H1 (cell line): ENCODE measurements at regions not wholly inside any gene's neighbourhood (a gene's known extent, or its start where the extent isn't known, plus 50 kb on each side); places are given as distances from the start of the nearest gene placed in this dataset.

ENCODE experiments used
- CTCF ChIA-PET: fragments of 300-600 bp; sonication (Branson Sonifier 250); formaldehyde crosslinking; loops from one replicate; lab custom pipeline; 2021; ENCODE audit not compliant: partially characterized antibody; lab: Charles Lee
- POLR2A ChIA-PET: fragments of 300-600 bp; sonication (Branson Sonifier 250); formaldehyde crosslinking; loops from one replicate; lab custom pipeline; 2021; ENCODE audit warnings: inconsistent platforms; ENCODE audit not compliant: partially characterized antibody; lab: Charles Lee
- DNase-seq, 2 experiments: peaks; one replicate each; pipeline versions ENCODE4 v3.0.0 to v3.0.0-alpha.2; 2010 to 2022; ENCODE audit warnings: low spot score in 2 of 2, low read depth in 1 of 2, mixed read lengths in 1 of 2
- FAIRE-seq: peaks from 2 replicates; lab custom pipeline; 2011; peaks lifted over from hg19 to GRCh38; lab: Jason Lieb, UNC
- H2AFZ ChIP-seq: 2 replicates; pipeline ENCODE4 v1.8.1; 2012; ENCODE audit warnings: low read length, inconsistent platforms
- H2AK5ac ChIP-seq: 2 replicates; pipeline ENCODE4 v1.6.1; 2013; ENCODE audit warnings: low read depth, low read length
- H2BK120ac ChIP-seq: replicated peaks from 2 replicates; pipeline ENCODE3; 2013; ENCODE audit warnings: low read depth, low read length, inconsistent platforms
- H2BK12ac ChIP-seq: 2 replicates; pipeline ENCODE4 v1.6.1; 2013; ENCODE audit warnings: low read depth, low read length
- H2BK15ac ChIP-seq: 2 replicates; pipeline ENCODE4 v1.6.1; 2013; ENCODE audit warnings: low read length
- H2BK20ac ChIP-seq: 2 replicates; pipeline ENCODE4 v1.6.1; 2013; ENCODE audit warnings: low read length
- H2BK5ac ChIP-seq: 2 replicates; pipeline ENCODE4 v1.6.1; 2013; ENCODE audit warnings: low read depth, low read length
- H3K14ac ChIP-seq: 2 replicates; pipeline ENCODE4 v1.6.1; 2013; ENCODE audit warnings: inconsistent platforms; ENCODE audit not compliant: insufficient read length
- H3K18ac ChIP-seq: 2 replicates; pipeline ENCODE4 v1.6.1; 2013; ENCODE audit warnings: low read length; ENCODE audit errors: extremely low read depth
- H3K23ac ChIP-seq: 2 replicates; pipeline ENCODE4 v1.6.1; 2013; ENCODE audit warnings: inconsistent platforms; ENCODE audit not compliant: insufficient read length
- H3K23me2 ChIP-seq: 2 replicates; pipeline ENCODE4 v1.6.1; 2013; ENCODE audit warnings: low read depth, low read length
- H3K27ac ChIP-seq: 2 replicates; pipeline ENCODE4 v1.6.1; 2011; ENCODE audit warnings: low read depth, low read length, inconsistent platforms
- H3K27me3 ChIP-seq, 4 experiments: replicated peaks in 1 of 4; 1 replicate in 1 of 4; 2 replicates in 3 of 4; pipeline versions ENCODE4 v1.6.1 to v1.8.1; 2011 to 2013; ENCODE audit warnings: low read length in 3 of 4, mild to moderate bottlenecking in 3 of 4, inconsistent platforms in 2 of 4, mixed read lengths in 2 of 4, moderate library complexity in 1 of 4; ENCODE audit not compliant: control insufficient read depth in 3 of 4, insufficient read depth in 3 of 4; ENCODE audit errors: extremely low read depth in 1 of 4
- H3K36me3 ChIP-seq, 4 experiments: 2 replicates each; pipeline versions ENCODE4 v1.6.1 to v1.8.1; 2011 to 2013; ENCODE audit warnings: mild to moderate bottlenecking in 4 of 4, low read length in 3 of 4, moderate library complexity in 2 of 4, control low read depth in 1 of 4, inconsistent platforms in 1 of 4; ENCODE audit not compliant: insufficient read depth in 4 of 4, control insufficient read depth in 2 of 4
- H3K4ac ChIP-seq: replicated peaks from 2 replicates; pipeline ENCODE3; 2013; ENCODE audit warnings: low read length, low read depth, mixed read lengths, inconsistent platforms; ENCODE audit not compliant: insufficient read length
- H3K4me1 ChIP-seq, 4 experiments: replicated peaks in 1 of 4; 1 replicate in 1 of 4; 2 replicates in 3 of 4; pipeline versions ENCODE4 v1.6.1 to v1.8.1; 2011 to 2013; ENCODE audit warnings: low read length in 3 of 4, inconsistent platforms in 2 of 4, mixed read lengths in 1 of 4; ENCODE audit not compliant: insufficient read depth in 4 of 4, control insufficient read depth in 3 of 4
- H3K4me2 ChIP-seq, 2 experiments: 2 replicates each; pipeline versions ENCODE4 v1.6.1 to v1.8.1; 2011 to 2013; ENCODE audit warnings: low read depth in 2 of 2, low read length in 2 of 2, control low read depth in 1 of 2, inconsistent platforms in 1 of 2, mild to moderate bottlenecking in 1 of 2; ENCODE audit not compliant: insufficient read depth in 1 of 2
- H3K4me3 ChIP-seq, 4 experiments: fragments of 200-600, 300-600 bp in 1 of 4; sonication (generic), shearing (Covaris generic), sonication (Bioruptor Twin) in 1 of 4; 2 replicates each; pipeline versions ENCODE4 v1.5.1 to v1.8.1; 2011 to 2016; ENCODE audit warnings: low read length in 4 of 4, low read depth in 3 of 4, control low read depth in 2 of 4, inconsistent platforms in 2 of 4, mild to moderate bottlenecking in 2 of 4, mixed read lengths in 1 of 4, moderate library complexity in 1 of 4; ENCODE audit not compliant: insufficient read depth in 2 of 4; ENCODE audit errors: extremely low read depth in 1 of 4
- H3K56ac ChIP-seq: replicated peaks from 2 replicates; pipeline ENCODE3; 2013; ENCODE audit warnings: low read depth, mild to moderate bottlenecking, mixed read lengths, low read length, inconsistent platforms; ENCODE audit not compliant: insufficient read length
- H3K79me1 ChIP-seq: 2 replicates; pipeline ENCODE4 v1.6.1; 2013; ENCODE audit warnings: low read depth, low read length, control low read depth
- H3K79me2 ChIP-seq, 2 experiments: 2 replicates each; pipeline versions ENCODE4 v1.6.1 to v1.8.1; 2012 to 2013; ENCODE audit warnings: low read length in 2 of 2, mild to moderate bottlenecking in 2 of 2, inconsistent platforms in 1 of 2; ENCODE audit not compliant: insufficient read depth in 2 of 2, control insufficient read depth in 1 of 2
- H3K9ac ChIP-seq, 4 experiments: replicated peaks in 1 of 4; 1 replicate in 1 of 4; 2 replicates in 3 of 4; pipeline versions ENCODE4 v1.6.1 to v1.8.1; 2011 to 2013; ENCODE audit warnings: low read depth in 3 of 4, low read length in 3 of 4, control low read depth in 2 of 4, mild to moderate bottlenecking in 2 of 4, moderate library complexity in 2 of 4, inconsistent platforms in 1 of 4; ENCODE audit errors: extremely low read depth in 1 of 4
- H3K9me3 ChIP-seq, 2 experiments: 2 replicates each; pipeline versions ENCODE4 v1.6.1 to v1.8.1; 2012 to 2013; ENCODE audit warnings: mild to moderate bottlenecking in 2 of 2, moderate library complexity in 2 of 2, control low read depth in 1 of 2, inconsistent platforms in 1 of 2, low read depth in 1 of 2, low read length in 1 of 2, mixed read lengths in 1 of 2; ENCODE audit not compliant: insufficient read depth in 2 of 2
- H4K20me1 ChIP-seq, 2 experiments: replicated peaks in 1 of 2; 2 replicates each; pipeline versions ENCODE3 to v1.8.1; 2011 to 2013; ENCODE audit warnings: inconsistent platforms in 2 of 2, low read length in 2 of 2, mild to moderate bottlenecking in 1 of 2; ENCODE audit not compliant: insufficient read depth in 2 of 2, control insufficient read depth in 1 of 2
- H4K5ac ChIP-seq: 2 replicates; pipeline ENCODE4 v1.6.1; 2013; ENCODE audit warnings: low read length, low read depth, mixed read lengths, inconsistent platforms; ENCODE audit not compliant: insufficient read length
- H4K8ac ChIP-seq: 2 replicates; pipeline ENCODE4 v1.8.0; 2013; ENCODE audit warnings: mild to moderate bottlenecking, moderate library complexity, low read length, inconsistent platforms; ENCODE audit not compliant: insufficient read depth; ENCODE audit errors: extremely low read depth
- H4K91ac ChIP-seq: replicated peaks from 2 replicates; pipeline ENCODE3; 2013; ENCODE audit warnings: low read length, mixed read lengths, inconsistent platforms; ENCODE audit not compliant: insufficient read length
- BACH1 ChIP-seq: IDR thresholded peaks from 2 replicates; pipeline ENCODE4 v1.6.1; 2012; ENCODE audit warnings: low read length, improper control_type of control experiment
- CBX5 ChIP-seq: fragments of 300-800, 300-1000 bp; sonication (generic); IDR thresholded peaks from 2 replicates; pipeline ENCODE4 v1.7.1; 2016; ENCODE audit warnings: antibody characterized with exemption, low read length, low read depth
- CREB1 ChIP-seq: IDR thresholded peaks from 2 replicates; pipeline ENCODE4 v1.6.1; 2012; ENCODE audit warnings: inconsistent platforms
- KDM4A ChIP-seq: IDR thresholded peaks from one replicate; pipeline ENCODE4 v1.7.1; 2012; ENCODE audit warnings: low read depth, mild to moderate bottlenecking, moderate library complexity, low read length, inconsistent platforms; ENCODE audit not compliant: severe bottlenecking
- KDM5A ChIP-seq: fragments of 200-600 bp; IDR thresholded peaks from 2 replicates; pipeline ENCODE4 v1.7.1; 2012; ENCODE audit warnings: mild to moderate bottlenecking, low read length, inconsistent platforms, mixed read lengths
- MAFK ChIP-seq: IDR thresholded peaks from 2 replicates; pipeline ENCODE4 v1.6.1; 2012; ENCODE audit warnings: low read depth, mild to moderate bottlenecking, improper control_type of control experiment, low read length
- NRF1 ChIP-seq: IDR thresholded peaks from 2 replicates; pipeline ENCODE4 v1.6.1; 2011; ENCODE audit warnings: mild to moderate bottlenecking, low read depth, low read length, improper control_type of control experiment
- POLR2A ChIP-seq, 2 experiments: IDR thresholded peaks; 1 replicate in 1 of 2; 2 replicates in 1 of 2; pipeline ENCODE4 v1.6.1; 2011; ENCODE audit warnings: low read depth in 2 of 2, low read length in 2 of 2, mild to moderate bottlenecking in 2 of 2; ENCODE audit errors: control extremely low read depth in 1 of 2
- POLR2AphosphoS5 ChIP-seq: IDR thresholded peaks from 2 replicates; pipeline ENCODE4 v1.6.1; 2011; ENCODE audit warnings: low read depth, low read length
- RFX5 ChIP-seq: IDR thresholded peaks from 2 replicates; pipeline ENCODE4 v1.6.1; 2011; ENCODE audit warnings: low read depth, low read length, improper control_type of control experiment, borderline replicate concordance
- RNF2 ChIP-seq: fragments of 200-900, 300-1000 bp; sonication (generic); IDR thresholded peaks from 2 replicates; pipeline ENCODE4 v1.7.1; 2016; ENCODE audit warnings: borderline replicate concordance, low read depth, mild to moderate bottlenecking, antibody characterized with exemption, low read length; ENCODE audit not compliant: poor library complexity, severe bottlenecking; ENCODE audit errors: missing control alignments
- SP2 ChIP-seq: IDR thresholded peaks from 2 replicates; pipeline ENCODE4 v1.6.1; 2012; ENCODE audit warnings: mild to moderate bottlenecking, low read length, inconsistent platforms
- SRF ChIP-seq: IDR thresholded peaks from 2 replicates; pipeline ENCODE4 v1.6.1; 2011; ENCODE audit warnings: mild to moderate bottlenecking, low read depth, low read length, moderate library complexity
- TAF7 ChIP-seq: optimal IDR thresholded peaks from 2 replicates; pipeline ENCODE3; 2011; ENCODE audit warnings: low read depth, mild to moderate bottlenecking, inconsistent platforms, low read length, moderate library complexity, borderline replicate concordance
- WGBS, 2 experiments: shearing (Covaris generic) in 1 of 2; methylation state at CpG; one replicate each; pipeline versions ENCODE4 v1.1.6 to v1.1.7; 2013 to 2015; ENCODE audit warnings: low lambda C conversion rate in 2 of 2, mixed read lengths in 2 of 2, inconsistent platforms in 1 of 2, low coverage in 1 of 2, missing lambda C conversion rate in 1 of 2; ENCODE audit not compliant: insufficient replicate concordance in 2 of 2, insufficient coverage in 1 of 2, insufficient read length in 1 of 2; ENCODE audit errors: extremely low coverage in 1 of 2, missing lambda C conversion rate in 1 of 2; 5-methylcytosine and 5-hydroxymethylcytosine counted together

DNA sequence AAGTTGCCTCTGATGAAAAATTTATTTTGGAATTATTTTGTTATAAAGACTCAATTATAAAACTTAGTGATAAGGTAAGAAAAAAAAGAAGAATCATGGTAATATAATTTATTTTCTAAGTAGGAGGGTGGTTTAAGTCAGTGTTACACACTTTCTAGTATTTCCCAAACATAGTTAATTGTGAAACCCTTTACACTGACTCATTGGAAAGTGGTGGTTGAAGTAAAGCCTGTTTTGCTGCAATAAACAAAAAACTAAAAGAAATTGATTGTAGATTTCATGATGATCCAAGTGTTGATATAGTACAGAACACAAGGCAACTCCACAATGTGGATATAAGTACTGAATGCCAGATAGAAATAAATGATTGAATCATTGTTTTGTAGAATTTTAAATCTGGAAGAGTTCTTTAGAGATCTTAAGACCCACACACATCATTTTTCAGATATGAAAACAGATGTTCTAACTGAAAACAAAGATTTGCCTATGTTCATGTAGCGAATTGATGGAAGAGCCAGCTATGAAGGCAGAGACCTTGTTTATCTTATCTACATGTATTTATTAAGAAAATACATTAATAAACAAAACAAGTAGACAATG is 539.8 kb downstream of the PRELID2 start:
- DNase-seq: no peak
- TF ChIP-seq RFX5: no peak
- no peak for TF ChIP-seq KDM5A
- no peak for TF ChIP-seq BACH1
- TF ChIP-seq POLR2AphosphoS5: no peak
- TF ChIP-seq CREB1: no peak
- TF ChIP-seq SP2: no peak
- TF ChIP-seq RNF2: no peak
- TF ChIP-seq MAFK: no peak
- no peak for TF ChIP-seq TAF7
- TF ChIP-seq CBX5: no peak
- TF ChIP-seq NRF1: no peak
- TF ChIP-seq POLR2A (IDR thresholded peaks at IDR 0.05; ENCODE audit: control extremely low read depth in 1 of 2, low read depth in 2 of 2, low read length in 2 of 2): no peak
- TF ChIP-seq SRF: no peak
- no peak for TF ChIP-seq KDM4A
- TF ChIP-seq, all 59 proteins: peak for 0
- H3K27ac ChIP-seq: no peak overlapping the region
- no peaks in the 10 kb centered on the region for H3K9me3 ChIP-seq
- H3K79me2 ChIP-seq: no peaks in the 10 kb centered on the region
- no peaks in the 10 kb centered on the region for H3K23me2 ChIP-seq
- no peaks in the 10 kb centered on the region for H4K20me1 ChIP-seq
- H3K23ac ChIP-seq: no peak overlapping the region
- no peak overlapping the region for H2BK5ac ChIP-seq
- no peak overlapping the region for H3K4me2 ChIP-seq
- FAIRE-seq: no peak
- H2BK12ac ChIP-seq: no peak overlapping the region
- no peaks in the 10 kb centered on the region for H3K27me3 ChIP-seq
- H4K91ac ChIP-seq: no peak overlapping the region
- no peak overlapping the region for H3K18ac ChIP-seq
- H3K9ac ChIP-seq: no peak overlapping the region
- H3K79me1 ChIP-seq: no peaks in the 10 kb centered on the region
- WGBS, 2 experiments: 86% methylated on average over 1 of the region's 1 CpG; no CpG with 5 or more reads in 1 of the 2 experiments
- no peak overlapping the region for H3K56ac ChIP-seq
- H2AFZ ChIP-seq: no peak overlapping the region
- CTCF ChIA-PET: interaction anchor here (0.5 to 1.1 kb wide), 2 partner anchors 14 to 526 kb away, joined by 4 read pairs; no protein-coding TSS in a partner anchor
- H3K4me3 ChIP-seq: no peak overlapping the region
- no peak overlapping the region for H3K14ac ChIP-seq
- POLR2A ChIA-PET: no interaction called here
- no peak overlapping the region for H4K8ac ChIP-seq
- H2BK20ac ChIP-seq: no peak overlapping the region
- no peak overlapping the region for H2AK5ac ChIP-seq
- no peaks in the 10 kb centered on the region for H3K4me1 ChIP-seq
- H2BK120ac ChIP-seq: no peak overlapping the region
- H2BK15ac ChIP-seq: no peak overlapping the region
- no peak overlapping the region for H4K5ac ChIP-seq
- H3K36me3 ChIP-seq: no peaks in the 10 kb centered on the region
- H3K4ac ChIP-seq: no peak overlapping the region
